T-helper 9 cell (primary cell): ENCODE measurements at regions not wholly inside any gene's neighbourhood (a gene's known extent, or its start where the extent isn't known, plus 50 kb on each side); places are given as distances from the start of the nearest gene placed in this dataset.

Experiments
- DNase-seq: peaks from one replicate; pipeline ENCODE4 v3.0.0-alpha.2; 2020

- DNase-seq = no peak
Observed at GRCh38 chr19:13604902-13605586, 98.8 kb upstream of the CACNA1A start.

GRCh38 chr19:13600802-13601201 is 94.5 kb upstream of the CACNA1A start:
- no peak for DNase-seq

- no peak for DNase-seq
Observed at GRCh38 chr19:13600091-13600490, 93.8 kb upstream of the CACNA1A start.

- no peak for DNase-seq
Observed at GRCh38 chr19:13599681-13600080, 93.4 kb upstream of the CACNA1A start.

GRCh38 chr19:13598098-13598497 is 91.8 kb upstream of the CACNA1A start:
- no peak for DNase-seq

- DNase-seq = peak; percentile 20
Observed at GRCh38 chr19:13597640-13598039, 91.4 kb upstream of the CACNA1A start.

- peak; percentile 78 for DNase-seq
Observed at GRCh38 chr19:13588957-13589833, 82.9 kb upstream of the CACNA1A start.

- no peak for DNase-seq
Observed at GRCh38 chr19:13585512-13585911, 79.2 kb upstream of the CACNA1A start.

- no peak for DNase-seq
Observed at GRCh38 chr19:13583753-13584152, 77.5 kb upstream of the CACNA1A start.

- no peak for DNase-seq
Observed at GRCh38 chr19:13583114-13583513, 76.8 kb upstream of the CACNA1A start.

- DNase-seq = no peak
Observed at GRCh38 chr19:13581576-13581975, 75.3 kb upstream of the CACNA1A start.

- no peak for DNase-seq
Observed at GRCh38 chr19:13579388-13580060, 73.2 kb upstream of the CACNA1A start.

- DNase-seq = no peak
Observed at GRCh38 chr19:13576726-13577125, 70.4 kb upstream of the CACNA1A start.

- no peak for DNase-seq
Observed at GRCh38 chr19:13574933-13575332, 68.7 kb upstream of the CACNA1A start.

GRCh38 chr19:13573056-13573667 is 66.9 kb upstream of the CACNA1A start:
- DNase-seq = no peak

GRCh38 chr19:13561461-13561860 is 55.2 kb upstream of the CACNA1A start:
- DNase-seq = no peak

- DNase-seq = no peak
Observed at GRCh38 chr19:13557756-13558398, 51.6 kb upstream of the CACNA1A start.

GRCh38 chr19:13556552-13556951 is 50.3 kb upstream of the CACNA1A start:
- no peak for DNase-seq
